Lower lobe of right lung (tissue), 2 donors: ENCODE measurements at regions not wholly inside any gene's neighbourhood (a gene's known extent, or its start where the extent isn't known, plus 50 kb on each side); places are given as distances from the start of the nearest gene placed in this dataset.

Source experiments
- ATAC-seq, 2 donors: fragments of 200-7000 bp; cut with Tn5 transposase; one replicate each; pipeline ENCODE4 v1.9.1; 2020 to 2022; ENCODE audit warnings: mild to moderate bottlenecking in 2 of 2, moderate library complexity in 2 of 2
- DNase-seq: peaks from one replicate; pipeline ENCODE4 v3.0.0-alpha.2; 2020
- H3K27ac ChIP-seq: fragments of 200-600 bp; one replicate; pipeline ENCODE4 v1.8.0; 2022
- H3K27me3 ChIP-seq: fragments of 200-600 bp; one replicate; pipeline ENCODE4 v1.8.0; 2022; ENCODE audit warnings: low read depth
- H3K36me3 ChIP-seq: fragments of 200-600 bp; one replicate; pipeline ENCODE4 v1.8.0; 2022; ENCODE audit warnings: mild to moderate bottlenecking
- H3K4me1 ChIP-seq: fragments of 200-600 bp; one replicate; pipeline ENCODE4 v1.8.0; 2022
- H3K4me3 ChIP-seq: fragments of 200-600 bp; one replicate; pipeline ENCODE4 v1.8.0; 2022; ENCODE audit warnings: mild to moderate bottlenecking
- H3K9me3 ChIP-seq: fragments of 200-600 bp; one replicate; pipeline ENCODE4 v1.8.0; 2022
- CTCF ChIP-seq: fragments of 200-600 bp; IDR thresholded peaks from one replicate; pipeline ENCODE4 v1.8.0; 2022; ENCODE audit warnings: antibody characterized with exemption, mild to moderate bottlenecking
- intact Hi-C: fragments of 100-400 bp; cut with DNase I; formaldehyde crosslinking; loops from one replicate; pipeline ENCODE4 v1.11.0; 2022
- donor health status: DM: no; HTN: yes; CAD: no; lungs with severe emphysema.

DNA sequence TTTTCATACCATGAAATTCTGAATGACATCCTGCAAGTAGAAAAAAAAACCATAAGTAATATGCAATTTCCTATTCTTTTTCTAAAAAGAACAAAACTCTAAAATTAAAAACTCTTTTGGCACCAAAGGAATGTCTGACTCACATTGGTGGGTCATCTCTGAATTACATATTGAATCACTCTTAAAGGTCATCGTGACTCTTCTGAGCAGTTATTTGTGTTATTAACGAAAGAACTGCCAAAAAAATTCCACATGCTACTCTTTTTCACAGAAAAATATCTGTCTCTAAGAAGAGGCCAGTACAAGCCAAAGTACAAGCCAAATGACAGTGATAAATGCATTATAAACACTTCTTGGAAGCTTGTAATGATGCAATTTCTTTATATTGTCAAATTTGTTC is 282.2 kb downstream of the GUCY2F start:
- TF ChIP-seq CTCF, result no peak
- DNase-seq, result no peak

DNA sequence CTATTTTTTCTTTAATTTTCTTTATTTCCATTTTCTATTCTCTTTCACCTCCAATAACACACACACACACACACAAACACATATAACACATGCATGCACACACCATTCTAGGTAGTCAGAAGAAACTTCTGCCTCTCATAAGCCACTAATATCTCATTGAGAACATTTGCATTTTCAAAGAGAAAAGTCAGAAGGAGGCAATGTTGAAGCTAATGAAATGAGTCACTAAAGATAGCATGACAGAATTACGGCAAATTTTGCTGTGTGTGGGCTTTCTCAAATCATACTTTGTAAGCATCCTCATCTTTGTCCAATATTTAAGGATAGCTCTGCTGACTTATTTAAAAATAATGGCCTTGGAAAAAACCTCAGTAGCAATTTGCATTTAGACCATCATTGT is 291.3 kb downstream of the GUCY2F start:
- H3K27ac ChIP-seq, result no peak overlapping the region
- H3K27me3 ChIP-seq, result no peaks in the 10 kb centered on the region
- no peak for TF ChIP-seq CTCF
- intact Hi-C loops, result no loop called here
- H3K36me3 ChIP-seq, result no peaks in the 10 kb centered on the region
- H3K4me1 ChIP-seq, result no peaks in the 10 kb centered on the region
- DNase-seq (no peak), ATAC-seq (no peak)
- H3K4me3 ChIP-seq, result no peak overlapping the region
- H3K9me3 ChIP-seq, result no peaks in the 10 kb centered on the region

More for the DNA sequence above, 282.2 kb downstream of the GUCY2F start:
- Histone ChIP-seq H3K27me3 (no peaks in the 10 kb centered on the region), H3K36me3 (no peaks in the 10 kb centered on the region), H3K4me3 (no peak overlapping the region), H3K27ac (no peak overlapping the region), H3K9me3 (no peaks in the 10 kb centered on the region), H3K4me1 (no peaks in the 10 kb centered on the region)
- intact Hi-C loops, result no loop called here
- ATAC-seq, result no peak

DNA sequence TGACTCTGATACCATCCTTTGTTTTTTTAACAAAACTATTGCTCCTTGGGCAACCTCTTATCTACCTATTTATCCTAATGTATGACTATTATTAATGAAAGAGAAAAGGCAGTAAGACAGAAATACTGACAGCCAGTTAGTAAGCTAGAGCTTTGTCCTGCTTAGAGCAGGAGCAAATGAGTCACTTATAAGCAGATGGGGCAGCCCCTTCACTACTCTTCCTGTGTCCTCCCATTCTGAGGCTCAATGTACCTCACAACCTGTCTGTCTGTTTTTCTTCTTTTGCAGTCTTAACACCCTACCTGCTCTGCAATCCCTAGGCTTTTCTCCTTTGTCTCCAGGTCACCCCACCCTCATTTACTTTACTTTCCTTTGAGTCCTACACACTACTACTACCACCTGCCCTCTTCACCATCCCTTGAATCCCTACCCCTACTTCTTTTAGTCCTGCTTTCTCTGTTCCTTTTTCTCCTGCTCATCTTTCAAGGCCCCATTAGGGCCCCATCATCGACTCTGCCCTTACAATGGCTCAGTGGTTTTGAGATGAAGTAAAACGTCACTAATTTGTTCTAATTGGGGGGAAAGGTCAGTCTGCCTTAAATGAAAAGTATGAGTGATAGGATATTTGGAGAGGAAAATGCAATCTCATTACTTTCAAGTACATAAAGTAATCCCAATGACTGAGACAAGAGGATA is 294.3 kb downstream of the GUCY2F start:
- Histone ChIP-seq H3K4me1 (no peaks in the 10 kb centered on the region), H3K9me3 (no peaks in the 10 kb centered on the region), H3K27ac (no peak overlapping the region), H3K27me3 (no peaks in the 10 kb centered on the region), H3K4me3 (no peak overlapping the region), H3K36me3 (no peaks in the 10 kb centered on the region)
- ATAC-seq, result no peak
- DNase-seq, result no peak
- no peak for TF ChIP-seq CTCF
- intact Hi-C loops, result no loop called here

- no peaks in the 10 kb centered on the region for H3K27me3 ChIP-seq
- no peak overlapping the region for H3K27ac ChIP-seq
- no peak for ATAC-seq
- H3K4me1 ChIP-seq, result no peaks in the 10 kb centered on the region
- TF ChIP-seq CTCF, result no peak
- intact Hi-C loops, result no loop called here
- no peak overlapping the region for H3K4me3 ChIP-seq
- no peaks in the 10 kb centered on the region for H3K9me3 ChIP-seq
- H3K36me3 ChIP-seq, result no peaks in the 10 kb centered on the region
- DNase-seq, result no peak
Measured at GRCh38 chrX:109186939-109187338, 294.9 kb downstream of the GUCY2F start.

DNA sequence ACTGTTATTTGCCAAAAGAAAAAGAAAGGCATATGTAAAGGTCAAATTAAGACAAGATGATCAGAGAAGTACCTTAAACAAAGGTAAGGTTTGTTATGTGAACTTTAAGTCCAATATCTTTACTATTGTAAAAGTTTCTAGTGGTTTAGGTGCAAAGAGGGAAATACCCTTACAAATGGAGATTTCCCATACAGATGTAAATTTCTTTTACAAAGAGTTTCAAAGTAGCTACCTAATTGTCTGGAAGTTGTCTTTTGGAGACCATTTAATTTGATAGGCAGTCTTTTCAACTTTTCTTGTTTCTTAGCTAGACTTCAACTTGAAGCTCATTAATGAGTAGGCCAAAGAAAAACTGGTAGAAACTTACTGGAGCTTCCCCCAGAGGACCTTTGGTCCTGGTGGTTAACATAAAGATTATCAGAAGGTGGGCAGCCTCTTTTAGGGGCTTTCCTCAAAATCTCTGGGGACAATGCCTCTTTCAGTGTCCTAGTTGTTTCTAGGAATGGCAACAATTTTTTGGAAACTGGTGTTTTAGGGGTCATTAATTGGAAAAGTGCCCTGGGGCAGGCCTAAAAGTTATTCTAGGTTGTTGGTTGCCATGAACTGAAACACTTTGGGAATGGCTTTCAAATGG is 297.3 kb downstream of the GUCY2F start:
- no peak for TF ChIP-seq CTCF
- no peak for ATAC-seq
- no peak overlapping the region for H3K27ac ChIP-seq

More for the DNA sequence above, 297.3 kb downstream of the GUCY2F start:
- no peaks in the 10 kb centered on the region for H3K4me1 ChIP-seq
- H3K27me3 ChIP-seq, result no peaks in the 10 kb centered on the region
- DNase-seq, result no peak
- H3K36me3 ChIP-seq, result no peaks in the 10 kb centered on the region
- intact Hi-C loops, result no loop called here
- H3K9me3 ChIP-seq, result no peaks in the 10 kb centered on the region
- H3K4me3 ChIP-seq, result no peak overlapping the region
